Muscle layer of colon (tissue), 2 donors: ENCODE measurements at regions not wholly inside any gene's neighbourhood (a gene's known extent, or its start where the extent isn't known, plus 50 kb on each side); places are given as distances from the start of the nearest gene placed in this dataset.

Experiments
- H3K27ac ChIP-seq: one replicate; pipeline ENCODE4 v1.7.0; 2013; ENCODE audit warnings: low read depth, mild to moderate bottlenecking, low read length, moderate library complexity
- H3K27me3 ChIP-seq, 2 donors: one replicate each; pipeline ENCODE4 v1.7.0; 2013; ENCODE audit warnings: low read length in 2 of 2, mild to moderate bottlenecking in 2 of 2; ENCODE audit not compliant: insufficient read depth in 2 of 2, control insufficient read depth in 1 of 2
- H3K36me3 ChIP-seq: one replicate; pipeline ENCODE4 v1.7.0; 2013; ENCODE audit warnings: mild to moderate bottlenecking, low read length; ENCODE audit not compliant: insufficient read depth
- H3K4me1 ChIP-seq: one replicate; pipeline ENCODE4 v1.7.0; 2013; ENCODE audit warnings: mild to moderate bottlenecking, low read length; ENCODE audit not compliant: insufficient read depth
- H3K4me3 ChIP-seq, 2 donors: one replicate each; pipeline ENCODE4 v1.7.0; 2013; ENCODE audit warnings: low read length in 2 of 2, low read depth in 1 of 2, mild to moderate bottlenecking in 1 of 2, moderate library complexity in 1 of 2
- H3K9ac ChIP-seq: one replicate; pipeline ENCODE4 v1.7.0; 2013; ENCODE audit warnings: low read length
- H3K9me3 ChIP-seq: one replicate; pipeline ENCODE4 v1.7.0; 2013; ENCODE audit warnings: mild to moderate bottlenecking, low read length
- donor health status: abdominal sarcoma.
- donor health status: Adenocarcinoma of cecum.

GRCh38 chr2:9699139-9700108 lies 68.6 kb upstream of the YWHAQ start:
- Histone ChIP-seq H3K4me1 (peaks cover 6% of the 10 kb centered on the region), H3K4me3 (no peak overlapping the region), H3K36me3 (no peaks in the 10 kb centered on the region)

DNA sequence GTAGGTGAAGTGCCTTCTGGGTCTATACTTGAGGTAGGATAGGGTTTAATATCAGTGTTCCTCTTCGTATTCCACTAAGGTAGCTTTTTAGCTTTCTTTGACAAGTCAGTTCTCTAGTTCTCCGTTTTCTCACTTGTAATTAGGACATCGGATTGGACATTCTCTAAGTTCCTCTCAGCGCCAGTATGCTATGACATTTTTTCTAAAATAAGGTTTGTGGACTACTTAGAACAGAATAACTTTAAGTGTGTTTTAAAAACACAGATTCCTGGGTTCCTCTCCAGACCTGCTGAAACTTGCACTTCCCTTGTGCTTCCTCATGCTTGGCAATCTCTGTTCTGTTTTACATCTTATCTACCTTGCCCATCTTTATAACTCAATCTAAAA lies 69.3 kb upstream of the YWHAQ start:
- H3K27me3 ChIP-seq: no peaks in the 10 kb centered on the region

More at GRCh38 chr2:9699139-9700108, 68.6 kb upstream of the YWHAQ start:
- Histone ChIP-seq H3K9ac (no peak overlapping the region), H3K27me3 (no peaks in the 10 kb centered on the region), H3K27ac (no peak overlapping the region), H3K9me3 (no peaks in the 10 kb centered on the region)

DNA sequence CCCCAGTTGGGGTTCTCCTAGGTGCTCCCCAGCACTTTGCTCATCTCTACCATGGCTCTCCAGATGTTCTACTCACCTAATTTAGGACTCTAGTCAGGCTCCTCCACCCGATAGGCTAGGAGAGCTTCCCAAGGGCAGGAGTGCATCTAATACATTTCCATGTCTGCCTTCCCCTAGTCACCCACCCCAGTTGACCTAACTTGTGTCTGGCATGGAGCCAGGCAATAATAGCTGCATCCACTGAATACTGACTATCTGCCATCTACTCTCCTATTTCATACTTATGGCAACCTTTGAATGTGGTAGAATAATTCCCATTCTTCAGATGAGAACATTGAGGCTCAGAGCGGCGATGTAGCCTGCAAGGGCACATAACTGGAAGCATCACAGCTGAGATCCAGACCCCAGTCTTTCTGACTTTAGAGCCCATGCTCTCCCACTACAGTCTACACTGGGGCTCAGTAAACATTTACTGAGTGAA lies 71.8 kb upstream of the YWHAQ start:
- Histone ChIP-seq H3K9ac (no peak overlapping the region), H3K27me3 (no peaks in the 10 kb centered on the region), H3K4me3 (no peak overlapping the region), H3K9me3 (no peaks in the 10 kb centered on the region), H3K27ac (no peak overlapping the region), H3K36me3 (no peaks in the 10 kb centered on the region), H3K4me1 (peaks cover 6% of the 10 kb centered on the region)

More for the DNA sequence above, 69.3 kb upstream of the YWHAQ start:
- Histone ChIP-seq H3K9ac (no peak overlapping the region), H3K4me1 (peaks cover 6% of the 10 kb centered on the region), H3K4me3 (no peak overlapping the region), H3K27ac (no peak overlapping the region), H3K36me3 (no peaks in the 10 kb centered on the region), H3K9me3 (no peaks in the 10 kb centered on the region)

- H3K9me3 ChIP-seq: no peaks in the 10 kb centered on the region
- no peak overlapping the region for H3K27ac ChIP-seq
- H3K9ac ChIP-seq: no peak overlapping the region
- peaks cover 6% of the 10 kb centered on the region for H3K4me1 ChIP-seq
- no peak overlapping the region for H3K4me3 ChIP-seq
- no peaks in the 10 kb centered on the region for H3K27me3 ChIP-seq
- no peaks in the 10 kb centered on the region for H3K36me3 ChIP-seq
Observed at GRCh38 chr2:9703085-9703678, 72.4 kb upstream of the YWHAQ start.

DNA sequence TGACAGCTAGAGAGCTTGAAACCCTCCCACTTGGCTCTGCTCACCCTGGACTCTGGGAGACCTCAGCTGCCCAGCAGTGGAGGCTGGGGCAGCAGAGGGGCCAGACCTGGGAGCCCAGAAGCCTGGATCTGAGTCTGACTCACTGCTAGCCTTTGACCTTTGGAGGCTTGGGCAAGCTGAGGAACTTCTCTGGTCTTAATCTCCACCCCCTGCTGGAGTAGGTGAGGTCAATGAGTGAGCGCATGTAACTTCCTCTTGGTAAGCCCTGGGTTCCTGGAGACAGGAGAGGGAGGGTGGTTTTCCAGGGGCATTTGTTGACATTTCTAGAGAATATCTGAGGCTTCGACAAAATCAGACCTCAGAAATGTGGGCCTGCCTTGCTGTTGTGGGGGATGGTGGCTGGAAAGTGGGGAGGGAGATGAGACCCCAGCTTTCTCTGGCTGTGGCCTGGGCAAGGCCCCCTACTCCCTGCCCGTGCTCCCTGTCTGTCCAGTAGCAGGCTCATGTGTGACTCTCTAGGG lies 73.0 kb upstream of the YWHAQ start:
- H3K9ac ChIP-seq: no peak overlapping the region
- H3K27ac ChIP-seq: no peak overlapping the region
- no peaks in the 10 kb centered on the region for H3K27me3 ChIP-seq
- H3K4me3 ChIP-seq: no peak overlapping the region
- no peaks in the 10 kb centered on the region for H3K36me3 ChIP-seq
- peaks cover 6% of the 10 kb centered on the region for H3K4me1 ChIP-seq
- H3K9me3 ChIP-seq: no peaks in the 10 kb centered on the region

DNA sequence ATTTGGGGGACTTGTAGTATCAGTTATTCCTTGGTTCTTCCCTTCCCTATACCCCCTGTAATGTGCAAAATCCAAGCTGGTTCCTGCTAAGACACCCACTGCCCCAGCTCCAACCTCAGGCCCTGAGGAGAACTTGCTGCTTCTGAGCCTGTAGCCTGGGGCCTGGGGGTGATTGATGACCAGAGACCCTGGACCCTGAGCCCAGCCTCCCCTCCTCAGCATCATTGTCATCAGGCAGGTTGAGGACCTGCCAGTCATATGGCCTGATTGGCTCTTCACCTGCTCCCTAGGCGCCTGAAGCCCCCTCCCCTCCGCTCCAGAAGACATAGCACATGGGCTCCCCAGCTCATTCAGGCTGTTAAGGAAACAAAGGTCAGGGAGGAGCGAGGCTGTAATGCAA lies 73.8 kb upstream of the YWHAQ start:
- Histone ChIP-seq H3K4me1 (peaks cover 6% of the 10 kb centered on the region), H3K9ac (no peak overlapping the region), H3K36me3 (no peaks in the 10 kb centered on the region), H3K27me3 (no peaks in the 10 kb centered on the region), H3K9me3 (no peaks in the 10 kb centered on the region), H3K4me3 (no peak overlapping the region), H3K27ac (no peak overlapping the region)

DNA sequence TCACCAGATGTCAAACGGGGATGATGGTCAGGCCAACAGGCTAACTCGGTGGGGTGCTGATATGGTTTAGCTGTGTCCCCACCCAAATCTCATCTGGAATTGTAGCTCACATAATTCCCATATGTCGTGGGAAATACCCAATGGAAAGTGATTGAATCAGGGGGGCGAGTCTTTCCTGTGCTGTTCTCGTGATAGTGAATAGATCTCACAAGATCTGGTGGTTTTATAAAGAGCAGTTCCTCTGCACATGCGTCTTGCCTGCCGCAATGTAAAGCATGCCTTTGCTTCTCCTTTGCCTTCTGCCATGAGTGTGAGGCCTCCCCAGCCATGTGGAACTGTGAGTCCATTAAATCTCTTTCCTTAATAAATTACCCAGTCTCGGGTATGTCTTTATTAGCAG lies 74.4 kb upstream of the YWHAQ start:
- H3K27me3 ChIP-seq: no peaks in the 10 kb centered on the region
- H3K27ac ChIP-seq: no peak overlapping the region
- no peak overlapping the region for H3K4me3 ChIP-seq
- H3K4me1 ChIP-seq: peaks cover 6% of the 10 kb centered on the region
- no peaks in the 10 kb centered on the region for H3K9me3 ChIP-seq
- H3K36me3 ChIP-seq: no peaks in the 10 kb centered on the region
- no peak overlapping the region for H3K9ac ChIP-seq

DNA sequence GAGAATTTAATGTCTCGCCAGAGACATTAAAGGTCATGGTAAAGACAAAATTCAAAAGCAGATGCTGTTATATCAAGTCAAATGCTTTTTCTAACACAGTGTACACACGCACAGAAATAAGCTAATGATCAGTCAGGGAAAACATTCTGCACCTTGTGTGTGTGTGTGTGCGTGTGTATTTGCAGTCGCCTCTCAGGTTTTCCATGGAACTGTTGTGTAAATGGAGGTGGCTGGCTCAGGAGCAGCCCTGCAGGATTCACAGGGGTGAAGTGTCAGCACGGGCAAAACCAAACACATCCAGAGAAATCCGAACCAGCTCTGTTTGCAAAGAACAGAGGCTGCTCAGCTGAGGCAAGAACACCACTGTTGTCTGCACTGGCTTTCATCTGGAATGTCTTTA lies 76.2 kb upstream of the YWHAQ start:
- H3K9me3 ChIP-seq: no peaks in the 10 kb centered on the region
- peaks cover 6% of the 10 kb centered on the region for H3K4me1 ChIP-seq

GRCh38 chr2:9707611-9708160 lies 76.9 kb upstream of the YWHAQ start:
- no peaks in the 10 kb centered on the region for H3K27me3 ChIP-seq
- H3K4me1 ChIP-seq: peaks cover 6% of the 10 kb centered on the region
- no peaks in the 10 kb centered on the region for H3K9me3 ChIP-seq
- no peak overlapping the region for H3K9ac ChIP-seq
- H3K27ac ChIP-seq: no peak overlapping the region
- H3K36me3 ChIP-seq: no peaks in the 10 kb centered on the region
- H3K4me3 ChIP-seq: no peak overlapping the region

More for the DNA sequence above, 76.2 kb upstream of the YWHAQ start:
- Histone ChIP-seq H3K27me3 (no peaks in the 10 kb centered on the region), H3K36me3 (no peaks in the 10 kb centered on the region), H3K4me3 (no peak overlapping the region), H3K27ac (no peak overlapping the region), H3K9ac (no peak overlapping the region)

DNA sequence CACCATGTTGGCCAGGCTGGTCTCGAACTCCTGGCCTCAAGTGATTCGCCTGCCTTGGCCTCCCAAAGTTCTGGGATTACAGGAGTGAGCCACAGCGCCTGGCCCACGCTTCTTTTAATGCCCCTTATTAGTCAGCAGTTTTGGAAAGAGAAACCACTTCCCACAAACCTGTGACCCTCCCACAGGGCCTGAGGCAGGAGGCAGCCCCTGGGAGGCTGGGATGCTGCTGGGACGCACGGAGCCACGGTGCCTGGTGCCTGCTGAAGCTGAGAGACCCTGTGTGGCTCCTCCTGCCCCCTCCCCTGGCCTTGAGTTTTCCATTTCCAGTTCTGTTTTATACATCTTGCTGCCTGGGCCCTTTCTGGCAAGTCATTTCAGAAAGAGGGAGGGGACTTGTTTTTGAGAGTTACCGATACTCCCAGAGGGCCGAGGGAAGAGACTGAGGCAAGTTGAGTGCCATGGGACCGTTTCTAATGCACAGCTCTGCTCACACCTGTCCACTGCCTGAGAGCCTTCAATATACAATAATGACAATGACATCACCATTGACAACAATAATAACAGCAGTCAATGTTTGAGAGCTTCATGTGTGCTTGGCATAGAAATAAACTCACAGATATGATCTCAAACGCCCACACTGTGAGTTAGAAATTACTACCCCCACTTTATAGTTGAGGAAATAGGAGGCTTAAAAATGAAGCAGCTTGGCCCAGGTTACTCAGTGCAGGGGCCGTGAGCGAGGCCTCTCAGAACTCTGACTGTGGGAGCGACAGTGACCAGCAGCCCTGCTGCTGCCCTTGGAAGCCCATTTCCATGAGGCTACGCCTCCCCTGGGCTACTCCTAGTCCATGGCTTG lies 78.1 kb upstream of the YWHAQ start:
- Histone ChIP-seq H3K9ac (no peak overlapping the region), H3K4me3 (no peak overlapping the region), H3K36me3 (no peaks in the 10 kb centered on the region), H3K27ac (no peak overlapping the region), H3K4me1 (no peaks in the 10 kb centered on the region), H3K27me3 (no peaks in the 10 kb centered on the region), H3K9me3 (no peaks in the 10 kb centered on the region)
